HG03378 (cell line): ENCODE measurements at regions not wholly inside any gene's neighbourhood (a gene's known extent, or its start where the extent isn't known, plus 50 kb on each side); places are given as distances from the start of the nearest gene placed in this dataset.
"Not testable (repeated sequence)": the region's sequence is repeated elsewhere in the genome, so short reads cannot be mapped to it uniquely, and the experiment has no call there.

Source experiments
- ATAC-seq: cut with Tn5 transposase; IDR thresholded peaks from one replicate; pipeline ENCODE4 v1.9.1; 2021; ENCODE audit warnings: mild to moderate bottlenecking, moderate library complexity; ENCODE audit not compliant: unreplicated experiment

DNA sequence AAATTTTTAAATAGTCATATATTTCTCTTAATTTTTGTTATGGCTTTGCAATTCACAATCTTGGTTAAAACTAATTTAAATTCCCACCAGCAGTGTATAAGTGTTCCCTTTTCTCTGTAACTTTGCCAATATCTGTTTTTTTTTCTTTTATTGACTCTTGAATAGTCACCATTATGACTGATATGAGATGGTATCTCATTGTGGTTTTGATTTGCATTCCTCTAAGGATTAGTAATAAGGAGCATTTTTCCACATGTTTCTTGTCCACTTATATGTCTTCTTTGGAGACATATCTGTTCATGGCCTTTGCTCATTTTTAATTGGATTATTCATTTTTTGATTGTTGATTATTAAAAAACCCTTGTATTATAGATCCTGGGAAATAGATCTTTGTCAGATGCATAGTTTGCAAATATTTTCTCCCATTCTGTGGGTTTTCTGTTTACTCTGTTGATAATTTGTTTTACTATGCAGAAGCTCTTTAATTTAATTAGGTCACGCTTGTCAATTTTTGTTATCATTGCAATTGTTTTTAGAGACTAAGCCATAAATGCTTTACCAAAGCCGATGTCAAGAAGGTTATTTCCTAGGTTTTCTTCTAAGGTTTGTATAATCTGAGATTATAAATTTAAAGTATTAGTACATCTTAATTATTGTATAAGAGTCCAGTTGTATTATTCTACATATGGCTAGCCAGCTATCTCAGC is 610.9 kb downstream of the CHSY3 start:
- ATAC-seq = no peak

DNA sequence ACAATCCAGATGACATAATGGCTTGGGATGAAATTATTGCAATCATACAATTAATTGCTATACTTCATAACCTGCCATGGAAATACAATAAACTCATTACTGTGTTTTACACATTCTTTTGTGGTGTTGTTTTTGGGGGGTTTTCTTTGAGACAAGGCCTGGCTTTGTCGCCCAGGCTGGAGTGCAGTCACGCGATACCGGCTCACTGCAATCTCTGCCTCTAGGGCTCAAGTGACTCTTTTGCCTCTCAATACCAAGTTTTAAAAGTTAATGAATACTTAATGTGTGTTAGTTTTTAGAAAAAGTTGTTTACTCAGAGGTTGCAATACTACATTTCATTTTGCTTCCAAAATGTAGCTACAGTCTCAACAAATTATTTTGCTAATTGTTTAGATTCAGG is 598.4 kb downstream of the CHSY3 start:
- ATAC-seq = no peak

- ATAC-seq = no peak
These were observed 597.0 kb downstream of the CHSY3 start for GRCh38 chr5:130501151-130501865.

DNA sequence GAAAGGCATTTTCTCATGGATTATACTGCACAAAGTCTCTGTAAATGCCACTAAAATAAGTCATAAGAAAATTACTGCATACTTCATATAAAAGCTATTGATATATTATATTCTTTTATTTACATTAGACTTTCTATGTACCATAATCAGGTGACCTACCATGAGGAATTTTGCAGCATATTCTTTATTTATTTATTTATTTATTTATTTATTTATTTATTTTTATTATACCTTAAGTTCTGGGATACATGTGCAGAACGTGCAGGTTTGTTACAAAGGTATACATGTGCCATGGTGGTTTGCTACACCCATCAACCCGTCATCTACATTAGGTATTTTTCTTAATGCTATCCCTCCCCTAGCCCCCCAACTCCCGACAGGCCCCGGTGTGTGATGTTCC is 596.2 kb downstream of the CHSY3 start:
- ATAC-seq = not testable (repeated sequence)

- no peak for ATAC-seq
These were observed 592.0 kb downstream of the CHSY3 start for GRCh38 chr5:130496215-130496614.

DNA sequence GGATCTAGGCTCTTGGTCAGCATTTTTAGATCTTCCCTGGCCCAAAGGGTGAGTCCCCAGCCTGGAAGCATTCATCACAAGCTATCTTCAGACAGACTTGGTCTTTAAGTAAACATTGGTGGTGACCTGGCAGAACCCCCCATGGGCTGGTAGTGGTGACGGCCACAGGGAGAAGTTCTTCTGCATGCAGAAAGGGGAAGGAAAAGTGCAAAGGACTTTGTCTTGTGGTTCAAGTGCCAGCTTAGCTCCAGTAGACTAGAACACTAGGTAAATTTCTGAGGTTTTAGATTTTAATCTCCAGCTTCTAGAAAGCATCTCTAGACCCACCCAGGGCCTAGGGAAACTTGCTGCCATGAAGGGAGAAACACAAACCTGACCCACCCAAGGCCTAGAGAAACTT is 584.0 kb downstream of the CHSY3 start:
- ATAC-seq = no peak

GRCh38 chr5:130479045-130479804 is 575.0 kb downstream of the CHSY3 start:
- ATAC-seq = no peak

DNA sequence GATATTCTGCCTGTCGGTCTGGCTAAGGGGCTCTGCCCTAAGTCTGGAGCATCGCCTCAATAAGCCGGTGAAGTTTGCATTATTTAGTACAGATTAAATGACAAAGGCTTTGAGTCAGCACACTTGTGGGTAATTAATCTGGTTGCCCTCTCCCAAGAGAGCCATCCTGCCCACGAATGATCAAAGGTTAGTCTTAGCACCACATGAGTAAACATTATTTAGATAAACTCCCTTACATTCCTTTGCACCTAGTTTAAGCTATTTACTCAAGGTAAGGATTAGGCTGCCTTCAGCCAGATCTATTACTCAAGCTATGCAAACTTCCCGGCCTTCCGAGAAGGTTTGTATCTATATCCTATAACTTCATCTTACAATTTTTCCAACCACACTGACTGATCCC is 572.1 kb downstream of the CHSY3 start:
- no peak for ATAC-seq

DNA sequence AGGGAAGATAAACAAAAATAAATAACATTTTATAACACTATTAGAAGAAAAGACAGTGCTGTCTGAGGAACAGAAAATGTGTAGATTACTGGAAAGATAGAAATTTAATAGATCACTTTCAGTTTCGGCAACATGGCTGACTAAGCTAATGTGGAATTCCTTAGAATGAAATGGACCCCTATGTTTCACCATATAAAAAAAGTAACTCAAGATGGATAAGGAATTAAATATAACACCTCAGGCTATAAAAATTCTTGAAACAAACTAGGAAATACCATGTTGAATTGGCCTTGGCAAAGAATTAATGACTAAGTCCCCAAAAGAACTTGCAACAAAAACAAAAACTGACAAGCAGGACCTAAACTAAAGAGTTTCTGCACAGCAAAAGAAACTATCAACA is 558.3 kb downstream of the CHSY3 start:
- no peak for ATAC-seq

- no peak for ATAC-seq
These were observed 550.9 kb downstream of the CHSY3 start for GRCh38 chr5:130455175-130455574.

- no peak for ATAC-seq
These were observed 548.5 kb downstream of the CHSY3 start for GRCh38 chr5:130452744-130453143.

DNA sequence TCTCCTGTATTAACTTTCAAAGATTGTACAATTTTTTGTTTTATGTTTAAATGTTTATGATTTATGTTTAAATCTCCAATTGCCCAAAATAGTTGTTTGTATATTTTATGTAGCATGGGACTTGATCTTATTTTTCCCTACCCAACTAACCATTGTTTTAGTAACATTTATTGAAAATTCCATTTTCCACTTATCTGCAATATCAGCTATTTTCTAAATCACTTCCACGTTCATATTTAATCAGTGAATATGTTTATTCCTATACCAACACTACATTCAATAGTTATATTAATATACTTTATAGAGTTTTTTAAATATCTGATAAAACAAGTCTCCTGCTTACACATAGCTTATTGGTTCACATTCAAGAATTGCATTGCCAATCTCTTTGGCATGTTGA is 532.2 kb downstream of the CHSY3 start:
- no peak for ATAC-seq

- no peak for ATAC-seq
These were observed 523.1 kb downstream of the CHSY3 start for GRCh38 chr5:130427222-130427955.

- no peak for ATAC-seq
These were observed 521.2 kb downstream of the CHSY3 start for GRCh38 chr5:130425424-130425823.

DNA sequence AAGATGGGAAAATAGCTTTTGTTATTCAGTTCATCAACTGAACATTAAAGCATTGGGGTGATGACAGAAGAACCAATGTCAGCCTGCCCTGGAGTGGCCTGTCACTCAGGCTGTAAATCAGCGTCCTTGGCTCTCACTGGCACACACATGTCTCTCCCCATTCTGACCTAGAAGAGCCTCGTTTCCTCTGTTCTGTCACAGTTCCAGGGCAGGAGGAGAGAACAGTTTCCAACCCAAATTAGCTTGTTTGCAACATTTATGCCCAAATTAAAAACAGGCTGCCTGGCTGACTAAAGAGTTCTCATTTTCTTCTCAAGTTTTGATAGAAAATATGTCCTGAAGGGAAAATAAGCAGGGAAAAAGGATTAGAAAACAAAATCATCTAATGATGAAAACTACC is 520.1 kb downstream of the CHSY3 start:
- ATAC-seq = no peak

DNA sequence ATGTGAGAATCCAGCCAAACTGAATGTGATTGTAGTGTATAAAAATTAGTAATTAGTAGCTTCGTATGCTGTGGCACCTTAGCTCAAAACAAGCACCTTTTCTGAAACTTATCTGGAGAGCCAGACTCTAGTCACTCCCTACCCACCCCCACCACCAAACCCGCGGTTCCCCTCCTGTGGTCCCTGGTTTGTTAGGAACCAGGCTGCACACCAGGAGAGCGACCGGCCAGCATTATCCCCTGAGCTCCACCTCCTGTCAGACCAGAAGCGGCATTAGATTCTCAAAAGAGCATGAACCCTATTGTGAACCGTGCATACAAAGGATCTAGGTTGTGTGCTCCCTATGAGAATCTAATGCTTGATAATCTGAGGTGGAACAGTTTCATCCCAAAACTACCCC is 498.6 kb downstream of the CHSY3 start:
- ATAC-seq = no peak

DNA sequence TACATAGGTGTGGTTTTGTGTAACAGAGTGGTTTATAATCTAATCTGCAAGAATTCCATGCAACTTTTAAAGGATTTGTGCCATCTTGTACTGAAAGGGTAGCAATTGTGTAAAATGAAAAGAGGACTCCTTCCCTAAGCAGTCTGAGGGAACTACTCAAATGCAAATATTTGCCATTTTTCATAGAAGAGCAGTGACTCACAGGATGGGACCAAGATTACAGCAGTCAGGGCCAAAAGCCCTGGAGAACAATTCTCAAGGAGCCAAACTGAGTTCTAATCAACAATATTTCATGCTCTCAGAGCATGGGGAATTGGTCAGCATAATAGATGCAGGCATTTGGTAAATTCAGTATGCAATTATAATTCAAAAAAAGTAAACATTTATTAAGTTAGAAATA is 495.8 kb downstream of the CHSY3 start:
- no peak for ATAC-seq

DNA sequence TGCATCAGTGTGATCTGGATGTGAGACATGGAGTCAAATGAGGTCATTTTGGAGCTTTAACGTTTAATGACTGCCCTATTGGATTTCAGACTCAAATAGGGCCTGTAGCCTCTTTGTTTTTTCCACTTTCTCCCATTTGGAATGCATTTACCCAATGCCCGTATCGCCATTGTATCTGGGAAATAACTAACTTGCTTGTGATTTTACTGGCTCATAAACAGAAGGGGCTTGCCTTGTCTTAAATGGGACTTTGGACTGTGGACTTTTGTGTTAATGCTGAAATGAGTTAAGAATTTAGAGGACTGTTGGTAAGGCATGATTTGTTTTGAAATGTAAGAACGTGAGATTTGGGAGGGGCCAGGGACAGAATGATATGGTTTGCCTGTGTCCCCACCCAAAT is 494.6 kb downstream of the CHSY3 start:
- no peak for ATAC-seq

- ATAC-seq = not testable (repeated sequence)
These were observed 493.5 kb downstream of the CHSY3 start for GRCh38 chr5:130397727-130398126.

DNA sequence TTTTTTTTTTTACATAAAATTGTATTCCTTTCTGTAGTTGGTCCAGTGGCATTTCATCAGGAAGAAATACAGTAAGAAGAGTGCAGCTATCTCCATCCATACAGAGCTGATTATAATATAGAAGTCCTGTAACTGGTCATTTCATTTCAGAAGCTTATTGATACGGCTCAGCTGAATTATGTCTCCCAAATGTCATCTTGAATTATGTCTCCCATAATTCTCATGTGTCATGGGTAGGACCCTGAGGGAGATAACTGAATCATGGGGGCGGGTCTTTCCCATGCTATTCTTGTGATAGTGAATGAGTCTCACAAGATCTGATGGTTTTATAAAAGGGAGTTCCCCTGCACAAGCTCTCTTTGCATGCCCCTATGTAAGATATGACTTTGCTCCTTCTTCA is 492.9 kb downstream of the CHSY3 start:
- ATAC-seq = no peak

GRCh38 chr5:130391727-130392264 is 487.5 kb downstream of the CHSY3 start:
- not testable (repeated sequence) for ATAC-seq
